Skeletal muscle satellite cell (primary cell): ENCODE measurements at regions not wholly inside any gene's neighbourhood (a gene's known extent, or its start where the extent isn't known, plus 50 kb on each side); places are given as distances from the start of the nearest gene placed in this dataset.
A peak's percentile ranks its signal among the peaks of the same experiment; 100 is the strongest.
"Not testable (repeated sequence)": the region's sequence is repeated elsewhere in the genome, so short reads cannot be mapped to it uniquely, and the experiment has no call there.

Experiments
- H3K27me3 ChIP-seq: 2 replicates; pipeline ENCODE4 v1.7.0; 2013; ENCODE audit warnings: low read length; ENCODE audit not compliant: control insufficient read depth, insufficient read depth
- H3K36me3 ChIP-seq: 2 replicates; pipeline ENCODE4 v1.7.0; 2013; ENCODE audit warnings: mild to moderate bottlenecking, control low read depth, low read length; ENCODE audit not compliant: insufficient read depth
- H3K4me1 ChIP-seq: 2 replicates; pipeline ENCODE4 v1.7.0; 2013; ENCODE audit warnings: low read length; ENCODE audit not compliant: control insufficient read depth, insufficient read depth
- H3K4me2 ChIP-seq: 2 replicates; pipeline ENCODE4 v1.7.0; 2013; ENCODE audit warnings: mild to moderate bottlenecking, low read length
- H3K4me3 ChIP-seq: 2 replicates; pipeline ENCODE4 v1.7.0; 2013; ENCODE audit warnings: low read length
- H3K9ac ChIP-seq: 2 replicates; pipeline ENCODE4 v1.7.0; 2013; ENCODE audit warnings: mild to moderate bottlenecking, low read depth, low read length, moderate library complexity
- H3K9me3 ChIP-seq: replicated peaks from 2 replicates; pipeline ENCODE4 v1.7.0; 2013; ENCODE audit warnings: mild to moderate bottlenecking, control low read depth, low read length

GRCh38 chr6:14597090-14597489, 479.5 kb downstream of the CD83 start:
- H3K9ac ChIP-seq = no peak overlapping the region
- H3K27me3 ChIP-seq = no peaks in the 10 kb centered on the region
- no peak overlapping the region for H3K4me2 ChIP-seq
- no peaks in the 10 kb centered on the region for H3K36me3 ChIP-seq
- no peaks in the 10 kb centered on the region for H3K9me3 ChIP-seq
- H3K4me3 ChIP-seq = no peak overlapping the region
- no peaks in the 10 kb centered on the region for H3K4me1 ChIP-seq

GRCh38 chr6:14598017-14598864, 480.7 kb downstream of the CD83 start:
- Histone ChIP-seq H3K36me3 (no peaks in the 10 kb centered on the region), H3K27me3 (no peaks in the 10 kb centered on the region), H3K9ac (no peak overlapping the region), H3K9me3 (no peaks in the 10 kb centered on the region), H3K4me2 (no peak overlapping the region), H3K4me3 (no peak overlapping the region), H3K4me1 (no peaks in the 10 kb centered on the region)

- not testable (repeated sequence) for H3K9me3 ChIP-seq, H3K4me2 ChIP-seq, H3K4me3 ChIP-seq, H3K9ac ChIP-seq, H3K4me1 ChIP-seq, H3K27me3 ChIP-seq, H3K36me3 ChIP-seq
Measured at GRCh38 chr6:14600306-14600705, 482.7 kb downstream of the CD83 start.

- Histone ChIP-seq H3K4me2 (no peak overlapping the region), H3K9me3 (no peaks in the 10 kb centered on the region), H3K27me3 (no peaks in the 10 kb centered on the region), H3K4me1 (no peaks in the 10 kb centered on the region), H3K36me3 (no peaks in the 10 kb centered on the region), H3K4me3 (no peak overlapping the region), H3K9ac (no peak overlapping the region)
Measured at GRCh38 chr6:14601490-14601889, 483.9 kb downstream of the CD83 start.

GRCh38 chr6:14606353-14606752, 488.8 kb downstream of the CD83 start:
- Histone ChIP-seq H3K9me3 (no peaks in the 10 kb centered on the region), H3K4me1 (no peaks in the 10 kb centered on the region), H3K4me3 (no peak overlapping the region), H3K9ac (no peak overlapping the region), H3K36me3 (no peaks in the 10 kb centered on the region), H3K27me3 (no peaks in the 10 kb centered on the region), H3K4me2 (no peak overlapping the region)

GRCh38 chr6:14610141-14610540, 492.6 kb downstream of the CD83 start:
- H3K9ac ChIP-seq = no peak overlapping the region
- H3K4me3 ChIP-seq = no peak overlapping the region
- H3K9me3 ChIP-seq = no peaks in the 10 kb centered on the region
- no peaks in the 10 kb centered on the region for H3K27me3 ChIP-seq
- H3K4me2 ChIP-seq = no peak overlapping the region
- no peaks in the 10 kb centered on the region for H3K36me3 ChIP-seq
- peaks cover 9% of the 10 kb centered on the region for H3K4me1 ChIP-seq

GRCh38 chr6:14612016-14612980, 494.7 kb downstream of the CD83 start:
- Histone ChIP-seq H3K4me2 (peak overlapping the region; percentile 9), H3K27me3 (no peaks in the 10 kb centered on the region), H3K36me3 (no peaks in the 10 kb centered on the region), H3K4me3 (no peak overlapping the region), H3K9me3 (no peaks in the 10 kb centered on the region), H3K9ac (no peak overlapping the region), H3K4me1 (peaks cover 9% of the 10 kb centered on the region)

GRCh38 chr6:14614631-14615030, 497.1 kb downstream of the CD83 start:
- no peaks in the 10 kb centered on the region for H3K9me3 ChIP-seq
- no peaks in the 10 kb centered on the region for H3K27me3 ChIP-seq
- no peaks in the 10 kb centered on the region for H3K36me3 ChIP-seq
- no peak overlapping the region for H3K4me2 ChIP-seq
- H3K4me3 ChIP-seq = no peak overlapping the region
- H3K4me1 ChIP-seq = peaks cover 9% of the 10 kb centered on the region
- no peak overlapping the region for H3K9ac ChIP-seq

GRCh38 chr6:14616656-14617055, 499.1 kb downstream of the CD83 start:
- Histone ChIP-seq H3K36me3 (no peaks in the 10 kb centered on the region), H3K4me3 (no peak overlapping the region), H3K4me1 (peaks cover 13% of the 10 kb centered on the region), H3K27me3 (no peaks in the 10 kb centered on the region), H3K4me2 (no peak overlapping the region), H3K9me3 (no peaks in the 10 kb centered on the region), H3K9ac (no peak overlapping the region)

GRCh38 chr6:14618759-14619418, 501.3 kb downstream of the CD83 start:
- no peak overlapping the region for H3K4me3 ChIP-seq
- H3K36me3 ChIP-seq = no peaks in the 10 kb centered on the region
- no peaks in the 10 kb centered on the region for H3K27me3 ChIP-seq
- H3K9ac ChIP-seq = no peak overlapping the region
- peaks cover 4% of the 10 kb centered on the region for H3K4me1 ChIP-seq
- H3K4me2 ChIP-seq = no peak overlapping the region
- no peaks in the 10 kb centered on the region for H3K9me3 ChIP-seq

GRCh38 chr6:14619419-14619781, 501.8 kb downstream of the CD83 start:
- Histone ChIP-seq H3K36me3 (no peaks in the 10 kb centered on the region), H3K9me3 (no peaks in the 10 kb centered on the region), H3K9ac (no peak overlapping the region), H3K4me2 (no peak overlapping the region), H3K4me1 (peaks cover 4% of the 10 kb centered on the region), H3K4me3 (no peak overlapping the region), H3K27me3 (no peaks in the 10 kb centered on the region)
